DMS53 treated with DMSO at 0.1 percent for 48 hours (cell line): ENCODE measurements at regions not wholly inside any gene's neighbourhood (a gene's known extent, or its start where the extent isn't known, plus 50 kb on each side); places are given as distances from the start of the nearest gene placed in this dataset.

Experiments used
- DNase-seq: peaks from one replicate; lab custom pipeline; 2025; ENCODE audit not compliant: unreplicated experiment; lab: John Stamatoyannopoulos, UW

DNA sequence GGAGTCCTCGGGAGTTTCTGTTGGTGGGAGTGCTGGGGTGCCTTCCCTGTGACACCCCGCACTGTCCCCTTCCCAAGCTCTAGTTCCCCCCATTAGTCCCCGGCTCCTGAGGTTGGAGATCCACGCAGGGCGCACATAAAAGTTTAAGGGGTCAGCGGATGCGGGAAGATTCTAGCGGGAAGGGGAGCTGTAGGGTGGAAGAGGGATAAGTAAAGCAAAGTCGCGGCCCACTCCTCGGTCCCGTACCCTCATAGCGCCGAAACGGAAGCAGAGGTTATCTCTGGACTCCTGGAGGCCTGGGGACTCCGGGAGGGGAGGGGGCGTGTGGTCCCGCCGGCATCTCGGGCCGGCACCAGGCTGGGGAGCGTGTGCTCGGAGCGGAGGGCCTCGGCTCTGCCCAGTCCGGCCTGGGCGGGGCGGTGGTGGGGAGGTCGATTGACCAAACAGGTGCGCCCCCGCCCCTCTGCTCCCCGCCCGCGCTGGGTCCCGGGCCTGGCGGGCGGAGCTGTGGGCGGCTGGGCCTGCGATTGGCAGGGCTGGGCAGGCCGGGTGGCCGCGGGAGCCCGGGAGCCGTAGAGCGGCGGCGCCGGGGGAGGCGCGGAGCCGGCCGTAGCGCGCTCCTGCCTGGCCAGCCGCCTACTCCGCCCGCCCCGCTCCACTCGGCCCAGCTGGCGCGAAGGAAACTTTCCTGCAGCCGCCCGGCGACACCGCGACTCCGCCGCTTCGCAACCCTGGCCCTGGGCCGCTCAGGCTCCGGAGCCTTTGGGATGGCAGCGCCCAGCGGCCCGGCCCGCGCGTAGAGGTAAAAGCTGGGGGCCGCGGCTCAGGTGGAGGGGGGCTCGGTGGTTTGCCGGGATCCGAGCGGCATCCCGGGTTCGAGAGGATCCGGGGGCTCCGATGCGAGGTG is 52.2 kb upstream of the DAB2IP start:
- DNase-seq, result peak; percentile 50

DNA sequence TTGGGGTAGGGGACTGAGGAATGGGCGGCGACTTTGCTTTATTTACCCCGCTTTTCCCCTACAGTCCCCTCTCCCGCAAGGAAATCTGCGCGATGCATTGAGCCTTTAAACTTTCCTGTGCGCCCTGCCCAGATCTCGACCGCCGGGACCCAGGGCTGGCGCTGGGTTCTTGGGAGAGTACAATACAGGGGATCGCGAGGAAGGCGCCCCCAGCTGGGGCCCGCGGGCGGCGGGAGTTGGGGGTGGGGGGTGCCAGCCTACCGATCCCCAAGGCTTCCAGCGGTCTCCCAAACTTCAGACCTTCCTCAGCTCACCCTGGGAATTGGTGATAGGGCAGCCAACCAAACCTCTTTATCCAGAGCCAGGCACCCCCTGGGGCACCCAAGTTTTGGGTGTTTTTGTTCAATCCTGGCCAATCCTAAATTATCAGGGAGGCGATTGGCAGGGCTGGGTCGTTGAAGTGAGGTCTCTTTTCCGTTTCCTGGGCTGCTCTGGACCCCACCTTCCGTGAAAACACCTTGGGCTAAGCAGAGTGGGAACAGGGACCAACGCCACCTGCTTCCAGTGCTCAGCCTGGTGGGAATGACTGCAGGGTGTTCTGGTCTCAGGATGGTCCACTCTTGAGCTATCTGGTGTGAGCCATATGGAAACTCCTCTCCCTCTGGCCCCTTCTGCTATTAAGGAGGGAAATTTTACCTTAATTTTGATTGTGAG is 51.4 kb upstream of the DAB2IP start:
- no peak for DNase-seq

GRCh38 chr9:121601194-121601593 is 50.2 kb upstream of the DAB2IP start:
- DNase-seq, result no peak
